ENCODE measurements at regions not wholly inside any gene's neighbourhood (a gene's known extent, or its start where the extent isn't known, plus 50 kb on each side); places are given as distances from the start of the nearest gene placed in this dataset.
A peak's percentile ranks its signal among the peaks of the same experiment; 100 is the strongest.

- no peaks in the 10 kb centered on the region for H3K36me3 ChIP-seq
- no peaks in the 10 kb centered on the region for H3K4me1 ChIP-seq (ENCODE audit: low read depth)
- TF ChIP-seq, protein P1, sequence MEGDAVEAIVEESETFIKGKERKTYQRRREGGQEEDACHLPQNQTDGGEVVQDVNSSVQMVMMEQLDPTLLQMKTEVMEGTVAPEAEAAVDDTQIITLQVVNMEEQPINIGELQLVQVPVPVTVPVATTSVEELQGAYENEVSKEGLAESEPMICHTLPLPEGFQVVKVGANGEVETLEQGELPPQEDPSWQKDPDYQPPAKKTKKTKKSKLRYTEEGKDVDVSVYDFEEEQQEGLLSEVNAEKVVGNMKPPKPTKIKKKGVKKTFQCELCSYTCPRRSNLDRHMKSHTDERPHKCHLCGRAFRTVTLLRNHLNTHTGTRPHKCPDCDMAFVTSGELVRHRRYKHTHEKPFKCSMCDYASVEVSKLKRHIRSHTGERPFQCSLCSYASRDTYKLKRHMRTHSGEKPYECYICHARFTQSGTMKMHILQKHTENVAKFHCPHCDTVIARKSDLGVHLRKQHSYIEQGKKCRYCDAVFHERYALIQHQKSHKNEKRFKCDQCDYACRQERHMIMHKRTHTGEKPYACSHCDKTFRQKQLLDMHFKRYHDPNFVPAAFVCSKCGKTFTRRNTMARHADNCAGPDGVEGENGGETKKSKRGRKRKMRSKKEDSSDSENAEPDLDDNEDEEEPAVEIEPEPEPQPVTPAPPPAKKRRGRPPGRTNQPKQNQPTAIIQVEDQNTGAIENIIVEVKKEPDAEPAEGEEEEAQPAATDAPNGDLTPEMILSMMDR (IDR thresholded peaks at IDR 0.05; ENCODE audit: low read depth, low read length), result no peak
- no peaks in the 10 kb centered on the region for H3K9me3 ChIP-seq (ENCODE audit: low read depth)
- no peak for DNase-seq (ENCODE audit: low read depth in 1 of 2, low spot score in 1 of 2)
- H3K4me3 ChIP-seq, result no peak overlapping the region
- H3K27ac ChIP-seq, result no peak overlapping the region
- no peaks in the 10 kb centered on the region for H3K27me3 ChIP-seq
These were observed 789.9 kb downstream of the USP25 start for GRCh38 chr21:16519644-16520043.

GRCh38 chr21:16522548-16522947 is 792.8 kb downstream of the USP25 start:
- H3K36me3 ChIP-seq, result no peaks in the 10 kb centered on the region

GRCh38 chr21:16530656-16531055 is 800.9 kb downstream of the USP25 start:
- no peak overlapping the region for H3K4me3 ChIP-seq
- H3K27ac ChIP-seq, result no peak overlapping the region
- H3K27me3 ChIP-seq, result no peaks in the 10 kb centered on the region
- TF ChIP-seq, protein P1 (IDR thresholded peaks at IDR 0.05; ENCODE audit: low read depth, low read length), result no peak
- peaks cover 6% of the 10 kb centered on the region for H3K4me1 ChIP-seq (ENCODE audit: low read depth)
- no peaks in the 10 kb centered on the region for H3K36me3 ChIP-seq
- peak in 1 of 2 donors; percentile 67 for DNase-seq (ENCODE audit: low read depth in 1 of 2, low spot score in 1 of 2)
- H3K9me3 ChIP-seq (ENCODE audit: low read depth), result no peaks in the 10 kb centered on the region

More at GRCh38 chr21:16522548-16522947, 792.8 kb downstream of the USP25 start:
- H3K27me3 ChIP-seq, result no peaks in the 10 kb centered on the region
- no peak for DNase-seq (ENCODE audit: low read depth in 1 of 2, low spot score in 1 of 2)
- H3K9me3 ChIP-seq (ENCODE audit: low read depth), result no peaks in the 10 kb centered on the region
- H3K4me1 ChIP-seq (ENCODE audit: low read depth), result no peaks in the 10 kb centered on the region
- TF ChIP-seq, protein P1 (IDR thresholded peaks at IDR 0.05; ENCODE audit: low read depth, low read length), result no peak
- no peak overlapping the region for H3K4me3 ChIP-seq
- no peak overlapping the region for H3K27ac ChIP-seq

GRCh38 chr21:16532840-16533239 is 803.1 kb downstream of the USP25 start:
- H3K27ac ChIP-seq, result no peak overlapping the region

DNA sequence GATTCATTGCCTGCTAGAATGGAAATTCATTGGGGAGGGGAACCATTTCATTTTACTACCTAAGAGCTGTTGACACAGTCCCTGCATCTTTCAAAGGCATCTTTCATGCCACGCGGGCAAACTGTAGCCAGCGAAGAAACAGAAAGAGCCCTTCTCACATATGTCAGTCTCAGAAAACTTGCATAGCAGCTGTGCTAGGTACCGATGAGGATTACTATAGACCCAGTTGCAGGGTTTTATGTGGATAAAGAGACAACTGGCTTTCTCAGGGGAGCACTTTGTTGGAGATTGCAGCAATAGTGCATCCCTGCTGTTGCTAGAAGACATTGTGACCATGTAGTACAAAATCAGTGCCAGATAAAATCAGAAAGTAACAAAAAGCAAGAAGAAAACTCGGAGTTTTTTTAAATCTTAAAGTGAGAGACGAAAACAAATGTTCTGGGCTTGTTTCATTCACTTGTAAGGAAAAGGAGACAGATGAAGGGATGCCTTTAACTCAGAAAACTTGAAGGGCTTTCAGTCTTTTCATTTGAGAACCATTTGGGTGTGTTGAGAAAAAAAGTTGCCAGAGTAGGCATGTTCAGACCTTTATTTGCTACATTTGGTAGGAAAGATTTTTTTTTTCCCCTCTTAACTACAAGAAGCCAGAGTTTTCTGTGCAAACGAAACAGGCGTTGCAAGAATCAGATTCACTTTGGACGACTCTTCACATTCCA is 804.1 kb downstream of the USP25 start:
- H3K4me3 ChIP-seq, result no peak overlapping the region
- peak overlapping the region; percentile 2 for H3K27ac ChIP-seq

More at GRCh38 chr21:16532840-16533239, 803.1 kb downstream of the USP25 start:
- DNase-seq (ENCODE audit: low read depth in 1 of 2, low spot score in 1 of 2), result peak in 1 of 2 donors; percentile 60
- H3K36me3 ChIP-seq, result no peaks in the 10 kb centered on the region
- H3K4me1 ChIP-seq (ENCODE audit: low read depth), result peaks cover 6% of the 10 kb centered on the region
- H3K9me3 ChIP-seq (ENCODE audit: low read depth), result no peaks in the 10 kb centered on the region
- TF ChIP-seq, protein P1 (IDR thresholded peaks at IDR 0.05; ENCODE audit: low read depth, low read length), result no peak
- H3K4me3 ChIP-seq, result no peak overlapping the region
- H3K27me3 ChIP-seq, result no peaks in the 10 kb centered on the region

More for the DNA sequence above, 804.1 kb downstream of the USP25 start:
- no peaks in the 10 kb centered on the region for H3K27me3 ChIP-seq
- TF ChIP-seq, protein P1 (IDR thresholded peaks at IDR 0.05; ENCODE audit: low read depth, low read length), result no peak
- DNase-seq (ENCODE audit: low read depth in 1 of 2, low spot score in 1 of 2), result no peak
- no peaks in the 10 kb centered on the region for H3K9me3 ChIP-seq (ENCODE audit: low read depth)
- peaks cover 6% of the 10 kb centered on the region for H3K4me1 ChIP-seq (ENCODE audit: low read depth)
- no peaks in the 10 kb centered on the region for H3K36me3 ChIP-seq
